ENCODE measurements at regions not wholly inside any gene's neighbourhood (a gene's known extent, or its start where the extent isn't known, plus 50 kb on each side); places are given as distances from the start of the nearest gene placed in this dataset.

- TF ChIP-seq EZH2phosphoT487 (IDR thresholded peaks at IDR 0.05; ENCODE audit: low read depth, severe bottlenecking, unreplicated experiment) (no peak), EZH2 (IDR thresholded peaks at IDR 0.05; ENCODE audit: borderline replicate concordance) (no peak)
- H3K4me3 ChIP-seq = no peak overlapping the region
- no peaks in the 10 kb centered on the region for H3K79me2 ChIP-seq
- no peaks in the 10 kb centered on the region for H4K20me1 ChIP-seq (ENCODE audit: insufficient read depth, poor library complexity, severe bottlenecking)
- no peaks in the 10 kb centered on the region for H3K9me2 ChIP-seq (replicated peaks; ENCODE audit: insufficient read depth)
- no peak overlapping the region for H2AFZ ChIP-seq
- WGBS (ENCODE audit: low lambda C conversion rate, missing lambda C conversion rate) = 64% methylated on average over 2 of the region's 2 CpGs
- no peaks in the 10 kb centered on the region for H3K4me1 ChIP-seq (ENCODE audit: insufficient read depth)
- H3K27ac ChIP-seq = no peak overlapping the region
- no peak overlapping the region for H3K4me2 ChIP-seq
- H3K27me3 ChIP-seq = no peaks in the 10 kb centered on the region
- H3K36me3 ChIP-seq (replicated peaks; ENCODE audit: insufficient read depth, low read depth) = no peaks in the 10 kb centered on the region
- no peaks in the 10 kb centered on the region for H3K9me3 ChIP-seq (ENCODE audit: low read depth)
- no peak for DNase-seq (ENCODE audit: low spot score)
Observed at GRCh38 chr18:68262690-68263294, 452.1 kb downstream of the TMX3 start.

- Histone ChIP-seq H3K27ac (no peak overlapping the region), H3K9me3 (ENCODE audit: low read depth) (no peaks in the 10 kb centered on the region), H2AFZ (no peak overlapping the region), H3K79me2 (no peaks in the 10 kb centered on the region), H3K4me2 (no peak overlapping the region), H3K27me3 (no peaks in the 10 kb centered on the region), H3K36me3 (replicated peaks; ENCODE audit: insufficient read depth, low read depth) (no peaks in the 10 kb centered on the region), H4K20me1 (ENCODE audit: insufficient read depth, poor library complexity, severe bottlenecking) (no peaks in the 10 kb centered on the region), H3K9me2 (replicated peaks; ENCODE audit: insufficient read depth) (no peaks in the 10 kb centered on the region), H3K4me3 (no peak overlapping the region), H3K4me1 (ENCODE audit: insufficient read depth) (no peaks in the 10 kb centered on the region)
- 83% methylated on average over 3 of the region's 3 CpGs for WGBS (ENCODE audit: low lambda C conversion rate, missing lambda C conversion rate)
- TF ChIP-seq EZH2 (IDR thresholded peaks at IDR 0.05; ENCODE audit: borderline replicate concordance) (no peak), CTCF (IDR thresholded peaks at IDR 0.05; ENCODE audit: poor library complexity) (no peak), EZH2phosphoT487 (IDR thresholded peaks at IDR 0.05; ENCODE audit: low read depth, severe bottlenecking, unreplicated experiment) (no peak)
- no peak for DNase-seq (ENCODE audit: low spot score)
Observed at GRCh38 chr18:68256418-68257067, 458.4 kb downstream of the TMX3 start.

GRCh38 chr18:68244786-68245185 is 470.1 kb downstream of the TMX3 start:
- H3K9me3 ChIP-seq (ENCODE audit: low read depth) = no peaks in the 10 kb centered on the region
- no peak overlapping the region for H3K4me3 ChIP-seq
- no peak overlapping the region for H3K27ac ChIP-seq
- no peaks in the 10 kb centered on the region for H3K27me3 ChIP-seq
- no peaks in the 10 kb centered on the region for H3K9me2 ChIP-seq (replicated peaks; ENCODE audit: insufficient read depth)
- no peak overlapping the region for H3K4me2 ChIP-seq
- H3K79me2 ChIP-seq = no peaks in the 10 kb centered on the region
- H3K36me3 ChIP-seq (replicated peaks; ENCODE audit: insufficient read depth, low read depth) = no peaks in the 10 kb centered on the region
- 77% methylated on average over 2 of the region's 2 CpGs for WGBS (ENCODE audit: low lambda C conversion rate, missing lambda C conversion rate)
- no peak for DNase-seq (ENCODE audit: low spot score)
- H4K20me1 ChIP-seq (ENCODE audit: insufficient read depth, poor library complexity, severe bottlenecking) = no peaks in the 10 kb centered on the region
- H2AFZ ChIP-seq = no peak overlapping the region
- no peaks in the 10 kb centered on the region for H3K4me1 ChIP-seq (ENCODE audit: insufficient read depth)
- TF ChIP-seq EZH2 (IDR thresholded peaks at IDR 0.05; ENCODE audit: borderline replicate concordance) (no peak), CTCF (IDR thresholded peaks at IDR 0.05; ENCODE audit: poor library complexity) (no peak), EZH2phosphoT487 (IDR thresholded peaks at IDR 0.05; ENCODE audit: low read depth, severe bottlenecking, unreplicated experiment) (no peak)

- no peaks in the 10 kb centered on the region for H3K9me2 ChIP-seq (replicated peaks; ENCODE audit: insufficient read depth)
- DNase-seq (ENCODE audit: low spot score) = no peak
- H3K79me2 ChIP-seq = no peaks in the 10 kb centered on the region
- no peaks in the 10 kb centered on the region for H3K36me3 ChIP-seq (replicated peaks; ENCODE audit: insufficient read depth, low read depth)
- TF ChIP-seq EZH2 (IDR thresholded peaks at IDR 0.05; ENCODE audit: borderline replicate concordance) (no peak), CTCF (IDR thresholded peaks at IDR 0.05; ENCODE audit: poor library complexity) (no peak), EZH2phosphoT487 (IDR thresholded peaks at IDR 0.05; ENCODE audit: low read depth, severe bottlenecking, unreplicated experiment) (no peak)
- peaks cover 5% of the 10 kb centered on the region for H3K9me3 ChIP-seq (ENCODE audit: low read depth)
- H3K4me1 ChIP-seq (ENCODE audit: insufficient read depth) = no peaks in the 10 kb centered on the region
- no peak overlapping the region for H3K4me3 ChIP-seq
- H4K20me1 ChIP-seq (ENCODE audit: insufficient read depth, poor library complexity, severe bottlenecking) = no peaks in the 10 kb centered on the region
- H3K27ac ChIP-seq = no peak overlapping the region
- no peaks in the 10 kb centered on the region for H3K27me3 ChIP-seq
- no peak overlapping the region for H3K4me2 ChIP-seq
- H2AFZ ChIP-seq = no peak overlapping the region
Observed at GRCh38 chr18:68241881-68242280, 473.0 kb downstream of the TMX3 start.

All from hepatocyte (in vitro differentiated cells).